ENCODE measurements at regions not wholly inside any gene's neighbourhood (a gene's known extent, or its start where the extent isn't known, plus 50 kb on each side); places are given as distances from the start of the nearest gene placed in this dataset.

DNA sequence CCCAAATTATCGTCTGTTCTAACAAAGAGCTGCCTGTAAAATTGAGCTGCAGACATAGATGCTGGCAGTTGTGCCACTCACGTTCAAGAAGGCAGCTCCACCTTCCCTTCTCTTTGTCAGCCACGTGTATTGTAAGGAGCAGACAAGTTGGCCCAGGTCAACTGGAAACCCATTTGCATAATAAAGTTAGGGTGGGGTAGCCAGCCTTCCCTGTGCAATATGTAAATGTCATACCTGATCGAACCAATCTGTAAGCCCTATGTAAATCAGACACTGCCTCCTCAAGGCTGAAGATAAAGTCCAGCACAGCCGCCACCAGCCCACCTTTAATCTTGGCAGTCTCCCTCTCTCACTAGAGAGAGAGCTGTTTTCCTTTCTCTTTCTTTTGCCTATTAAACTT lies 117.2 kb downstream of the TMEM144 start:
- Histone ChIP-seq H3K79me2 (ENCODE audit: insufficient read depth, low read length) (no peaks in the 10 kb centered on the region), H4K20me1 (ENCODE audit: insufficient read depth, low read length) (no peaks in the 10 kb centered on the region), H2AFZ (ENCODE audit: low read depth, low read length) (no peak overlapping the region), H3K4me3 (ENCODE audit: insufficient read depth, low read depth, low read length) (no peak overlapping the region), H3K9me3 (ENCODE audit: insufficient read depth, low read depth, low read length) (no peaks in the 10 kb centered on the region), H3K27ac (ENCODE audit: low read depth, low read length) (no peak overlapping the region), H3K9ac (ENCODE audit: low read length) (no peak overlapping the region), H3K36me3 (ENCODE audit: insufficient read depth, low read length) (no peaks in the 10 kb centered on the region), H3K4me1 (ENCODE audit: insufficient read depth, low read length) (no peaks in the 10 kb centered on the region), H3K4me2 (ENCODE audit: low read length) (no peak overlapping the region), H3K27me3 (ENCODE audit: insufficient read depth, low read length) (no peaks in the 10 kb centered on the region)
- no peak overlapping the region for H3K4me3 Mint-ChIP-seq (ENCODE audit: unreplicated experiment)
- no peak for FAIRE-seq
- H3K27ac Mint-ChIP-seq (ENCODE audit: unreplicated experiment): no peak overlapping the region
- DNase-seq (ENCODE audit: low read depth): no peak
- no peaks in the 10 kb centered on the region for H3K36me3 Mint-ChIP-seq (ENCODE audit: low read depth, unreplicated experiment)
- H3K27me3 Mint-ChIP-seq (ENCODE audit: low read depth, unreplicated experiment): no peaks in the 10 kb centered on the region
- TF ChIP-seq EZH2 (IDR thresholded peaks at IDR 0.05; ENCODE audit: insufficient read depth, low read length) (no peak), CTCF (IDR thresholded peaks at IDR 0.05; ENCODE audit: insufficient read depth, low read depth, low read length) (no peak)
- H3K9me3 Mint-ChIP-seq (ENCODE audit: unreplicated experiment): no peaks in the 10 kb centered on the region
- H3K4me1 Mint-ChIP-seq (ENCODE audit: low read depth, unreplicated experiment): no peaks in the 10 kb centered on the region

DNA sequence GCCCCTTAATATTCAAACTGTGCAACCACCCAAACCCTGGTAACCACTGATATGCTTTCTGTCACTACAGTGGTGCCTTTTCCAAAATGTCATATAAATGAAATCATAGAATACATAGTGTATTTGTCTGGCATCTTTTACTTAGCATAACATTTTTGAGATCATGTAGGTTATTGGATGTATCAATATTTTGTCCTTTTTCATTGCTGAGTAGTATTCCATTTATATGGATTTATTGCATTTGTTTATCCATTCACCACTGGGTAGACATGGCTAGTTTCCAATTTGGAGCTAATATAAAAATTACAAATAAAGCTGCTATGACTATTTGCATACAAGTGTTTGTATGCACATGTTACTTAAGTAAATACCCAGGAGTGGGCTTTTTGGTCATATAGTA lies 121.6 kb downstream of the TMEM144 start:
- H3K4me1 ChIP-seq (ENCODE audit: insufficient read depth, low read length): no peaks in the 10 kb centered on the region
- no peaks in the 10 kb centered on the region for H3K27me3 Mint-ChIP-seq (ENCODE audit: low read depth, unreplicated experiment)
- no peaks in the 10 kb centered on the region for H3K36me3 Mint-ChIP-seq (ENCODE audit: low read depth, unreplicated experiment)
- H3K36me3 ChIP-seq (ENCODE audit: insufficient read depth, low read length): no peaks in the 10 kb centered on the region
- H3K27me3 ChIP-seq (ENCODE audit: insufficient read depth, low read length): no peaks in the 10 kb centered on the region
- H4K20me1 ChIP-seq (ENCODE audit: insufficient read depth, low read length): no peaks in the 10 kb centered on the region
- H3K79me2 ChIP-seq (ENCODE audit: insufficient read depth, low read length): no peaks in the 10 kb centered on the region
- H3K27ac ChIP-seq (ENCODE audit: low read depth, low read length): no peak overlapping the region
- no peak overlapping the region for H3K4me3 ChIP-seq (ENCODE audit: insufficient read depth, low read depth, low read length)
- no peaks in the 10 kb centered on the region for H3K9me3 ChIP-seq (ENCODE audit: insufficient read depth, low read depth, low read length)
- no peak overlapping the region for H3K4me2 ChIP-seq (ENCODE audit: low read length)
- H2AFZ ChIP-seq (ENCODE audit: low read depth, low read length): no peak overlapping the region
- no peak overlapping the region for H3K9ac ChIP-seq (ENCODE audit: low read length)
- no peaks in the 10 kb centered on the region for H3K4me1 Mint-ChIP-seq (ENCODE audit: low read depth, unreplicated experiment)
- H3K4me3 Mint-ChIP-seq (ENCODE audit: unreplicated experiment): no peak overlapping the region
- H3K27ac Mint-ChIP-seq (ENCODE audit: unreplicated experiment): no peak overlapping the region
- DNase-seq (ENCODE audit: low read depth) (no peak), FAIRE-seq (no peak)
- TF ChIP-seq CTCF (IDR thresholded peaks at IDR 0.05; ENCODE audit: insufficient read depth, low read depth, low read length) (no peak), EZH2 (IDR thresholded peaks at IDR 0.05; ENCODE audit: insufficient read depth, low read length) (no peak)
- no peaks in the 10 kb centered on the region for H3K9me3 Mint-ChIP-seq (ENCODE audit: unreplicated experiment)

GRCh38 chr4:158333820-158334219 lies 123.5 kb downstream of the TMEM144 start:
- no peaks in the 10 kb centered on the region for H3K36me3 Mint-ChIP-seq (ENCODE audit: low read depth, unreplicated experiment)
- H3K27ac Mint-ChIP-seq (ENCODE audit: unreplicated experiment): no peak overlapping the region
- Histone ChIP-seq H3K9ac (ENCODE audit: low read length) (no peak overlapping the region), H3K27me3 (ENCODE audit: insufficient read depth, low read length) (no peaks in the 10 kb centered on the region), H3K79me2 (ENCODE audit: insufficient read depth, low read length) (no peaks in the 10 kb centered on the region), H3K9me3 (ENCODE audit: insufficient read depth, low read depth, low read length) (no peaks in the 10 kb centered on the region), H3K4me3 (ENCODE audit: insufficient read depth, low read depth, low read length) (no peak overlapping the region), H3K4me1 (ENCODE audit: insufficient read depth, low read length) (no peaks in the 10 kb centered on the region), H3K4me2 (ENCODE audit: low read length) (no peak overlapping the region), H2AFZ (ENCODE audit: low read depth, low read length) (no peak overlapping the region), H4K20me1 (ENCODE audit: insufficient read depth, low read length) (no peaks in the 10 kb centered on the region), H3K27ac (ENCODE audit: low read depth, low read length) (no peak overlapping the region), H3K36me3 (ENCODE audit: insufficient read depth, low read length) (no peaks in the 10 kb centered on the region)
- H3K9me3 Mint-ChIP-seq (ENCODE audit: unreplicated experiment): no peaks in the 10 kb centered on the region
- FAIRE-seq (no peak), DNase-seq (ENCODE audit: low read depth) (no peak)
- no peaks in the 10 kb centered on the region for H3K27me3 Mint-ChIP-seq (ENCODE audit: low read depth, unreplicated experiment)
- no peak for TF ChIP-seq CTCF (IDR thresholded peaks at IDR 0.05; ENCODE audit: insufficient read depth, low read depth, low read length)
- TF ChIP-seq EZH2 (IDR thresholded peaks at IDR 0.05; ENCODE audit: insufficient read depth, low read length): no peak
- H3K4me3 Mint-ChIP-seq (ENCODE audit: unreplicated experiment): no peak overlapping the region
- H3K4me1 Mint-ChIP-seq (ENCODE audit: low read depth, unreplicated experiment): no peaks in the 10 kb centered on the region

All from astrocyte (in vitro differentiated cells and primary cell).